ENCODE measurements at regions not wholly inside any gene's neighbourhood (a gene's known extent, or its start where the extent isn't known, plus 50 kb on each side); places are given as distances from the start of the nearest gene placed in this dataset.

DNA sequence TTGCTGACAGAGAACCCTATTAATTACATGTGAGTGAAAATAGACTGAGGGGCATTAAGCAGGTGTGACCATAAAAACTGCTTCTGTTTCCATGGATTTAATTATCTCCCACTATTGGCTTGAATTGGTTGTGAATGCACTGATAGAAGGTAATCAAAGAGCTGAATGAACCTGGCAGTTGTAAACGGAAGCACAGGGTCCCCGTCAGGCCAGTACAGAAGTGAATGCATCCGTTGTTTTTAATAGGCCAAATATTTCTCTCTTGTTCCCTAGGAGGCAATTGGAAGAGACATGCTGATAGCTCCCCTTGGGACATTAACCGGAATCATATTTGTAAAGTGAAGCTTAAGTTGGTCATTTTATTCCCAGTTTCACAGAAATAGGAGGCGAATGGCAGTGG is 147.0 kb downstream of the CAVIN4 start:
- TF ChIP-seq, protein P1, sequence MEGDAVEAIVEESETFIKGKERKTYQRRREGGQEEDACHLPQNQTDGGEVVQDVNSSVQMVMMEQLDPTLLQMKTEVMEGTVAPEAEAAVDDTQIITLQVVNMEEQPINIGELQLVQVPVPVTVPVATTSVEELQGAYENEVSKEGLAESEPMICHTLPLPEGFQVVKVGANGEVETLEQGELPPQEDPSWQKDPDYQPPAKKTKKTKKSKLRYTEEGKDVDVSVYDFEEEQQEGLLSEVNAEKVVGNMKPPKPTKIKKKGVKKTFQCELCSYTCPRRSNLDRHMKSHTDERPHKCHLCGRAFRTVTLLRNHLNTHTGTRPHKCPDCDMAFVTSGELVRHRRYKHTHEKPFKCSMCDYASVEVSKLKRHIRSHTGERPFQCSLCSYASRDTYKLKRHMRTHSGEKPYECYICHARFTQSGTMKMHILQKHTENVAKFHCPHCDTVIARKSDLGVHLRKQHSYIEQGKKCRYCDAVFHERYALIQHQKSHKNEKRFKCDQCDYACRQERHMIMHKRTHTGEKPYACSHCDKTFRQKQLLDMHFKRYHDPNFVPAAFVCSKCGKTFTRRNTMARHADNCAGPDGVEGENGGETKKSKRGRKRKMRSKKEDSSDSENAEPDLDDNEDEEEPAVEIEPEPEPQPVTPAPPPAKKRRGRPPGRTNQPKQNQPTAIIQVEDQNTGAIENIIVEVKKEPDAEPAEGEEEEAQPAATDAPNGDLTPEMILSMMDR (IDR thresholded peaks at IDR 0.05): no peak
- TF ChIP-seq POLR2A (IDR thresholded peaks at IDR 0.05) (no peak), POLR2AphosphoS5 (IDR thresholded peaks at IDR 0.05) (no peak)

Data from prostate gland (tissue), 2 donors.